T47D (cell line): ENCODE measurements at regions not wholly inside any gene's neighbourhood (a gene's known extent, or its start where the extent isn't known, plus 50 kb on each side); places are given as distances from the start of the nearest gene placed in this dataset.

Source experiments
- DNase-seq, 2 experiments: peaks; one replicate each; pipeline versions ENCODE4 v3.0.0 to v3.0.0-alpha.2; 2011 to 2012; ENCODE audit warnings: low read depth in 1 of 2, low spot score in 1 of 2
- JUND ChIP-seq: IDR thresholded peaks from 2 replicates; pipeline ENCODE4 v1.6.1; 2012; ENCODE audit warnings: low read depth
- in situ Hi-C: cut with HindIII; loops from 2 replicates; pipeline ENCODE4 v1.10.0; 2016; ENCODE audit warnings: low sequenced_read_pairs, low pct_unique_long_range_greater_than_20kb

GRCh38 chr5:56656846-56657726, 158.3 kb upstream of the MAP3K1 start:
- no peak for TF ChIP-seq JUND
- in situ Hi-C loops = no loop called here

DNA sequence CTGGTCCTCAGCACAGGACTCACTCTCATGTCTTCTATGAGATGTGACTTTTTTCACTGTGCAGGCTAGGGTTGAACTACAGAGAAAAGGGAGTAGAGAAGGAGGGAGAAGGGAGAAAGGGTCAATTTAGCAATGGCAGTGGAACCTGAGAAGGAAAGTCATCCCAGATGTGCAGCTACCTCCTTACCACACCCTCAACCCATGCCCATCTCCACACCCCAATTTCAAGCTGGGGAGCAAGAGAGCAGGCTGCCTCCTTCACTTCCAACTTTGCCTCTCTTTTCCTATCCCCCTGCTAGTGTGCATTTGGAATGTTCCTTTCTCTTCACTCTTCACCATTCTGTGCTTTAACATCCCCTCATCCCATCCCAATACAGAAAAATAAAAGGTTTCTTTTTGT, 163.5 kb upstream of the MAP3K1 start:
- in situ Hi-C loops = no loop called here
- DNase-seq = no peak
- TF ChIP-seq JUND = no peak

More at GRCh38 chr5:56656846-56657726, 158.3 kb upstream of the MAP3K1 start:
- DNase-seq = no peak

- in situ Hi-C loops = no loop called here
- no peak for TF ChIP-seq JUND
- no peak for DNase-seq
These were observed 165.0 kb upstream of the MAP3K1 start for GRCh38 chr5:56650386-56650785.

- in situ Hi-C loops = no loop called here
- no peak for DNase-seq
- TF ChIP-seq JUND = no peak
These were observed 165.8 kb upstream of the MAP3K1 start for GRCh38 chr5:56649569-56649968.

DNA sequence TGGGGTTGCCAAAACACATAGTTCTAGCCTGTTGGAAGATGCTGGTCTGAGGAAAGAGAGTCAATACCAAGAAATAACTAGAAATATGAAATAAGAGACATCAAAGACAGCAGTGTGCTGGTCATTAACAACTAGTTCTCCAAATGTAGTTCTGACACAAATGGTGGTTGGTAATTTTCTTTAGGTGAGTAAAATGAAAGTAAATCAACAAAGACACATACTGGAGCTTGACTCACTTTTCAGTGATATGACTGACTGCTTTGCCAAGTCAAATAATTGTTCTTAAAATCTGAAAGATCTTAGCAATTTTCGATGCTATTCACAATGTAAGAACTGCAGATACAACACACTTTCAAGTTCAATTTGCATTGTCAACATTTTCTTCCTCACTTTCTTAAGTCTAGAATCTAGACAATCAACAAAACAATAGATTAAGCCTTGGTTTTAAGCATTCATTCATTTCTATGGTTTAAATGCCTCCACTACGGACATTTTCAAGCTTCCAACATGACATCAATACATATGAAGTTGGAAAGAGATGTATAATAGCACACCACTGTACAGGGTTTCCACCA, 166.8 kb upstream of the MAP3K1 start:
- in situ Hi-C loops = no loop called here
- TF ChIP-seq JUND = no peak
- DNase-seq = no peak

DNA sequence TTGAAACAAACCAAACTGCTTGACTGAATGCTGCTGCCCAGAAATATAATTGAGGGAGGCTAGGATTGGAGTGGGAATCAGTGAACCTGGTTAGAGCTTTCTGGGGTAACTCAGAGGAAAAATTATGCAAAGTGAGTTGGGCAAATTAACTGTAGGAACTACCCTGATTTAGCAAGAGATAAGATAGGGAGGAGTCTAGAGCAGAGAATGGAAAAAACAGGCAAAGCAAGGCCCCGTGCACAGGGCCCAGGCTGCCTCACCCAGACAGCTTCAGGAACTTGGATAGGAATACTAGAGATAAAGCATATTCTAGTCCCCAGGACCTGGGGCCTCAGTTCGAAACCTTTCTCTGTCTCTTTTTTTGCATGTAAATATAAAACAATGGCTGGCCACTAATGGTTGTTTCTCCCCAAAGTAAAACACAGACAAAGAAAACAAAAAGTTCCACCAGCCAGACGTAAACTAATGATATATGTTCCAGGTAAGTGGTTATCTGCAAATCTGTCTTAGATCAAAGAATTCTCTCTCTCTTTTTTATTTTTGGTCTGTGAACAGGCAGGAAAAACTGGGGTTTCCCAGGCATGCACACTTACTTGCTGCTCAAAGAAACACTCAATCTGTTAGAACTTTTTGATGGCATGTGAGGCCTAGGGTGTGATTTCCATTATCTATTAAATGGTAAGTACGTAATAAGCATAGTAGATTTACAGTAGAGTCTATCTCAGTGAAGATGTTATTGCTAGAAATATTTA, 168.1 kb upstream of the MAP3K1 start:
- in situ Hi-C loops = no loop called here
- no peak for DNase-seq
- TF ChIP-seq JUND = no peak

- no peak for TF ChIP-seq JUND
- in situ Hi-C loops = no loop called here
- DNase-seq = no peak
These were observed 173.6 kb upstream of the MAP3K1 start for GRCh38 chr5:56641635-56642260.

GRCh38 chr5:56640763-56641406, 174.5 kb upstream of the MAP3K1 start:
- no peak for TF ChIP-seq JUND
- DNase-seq = peak; percentile 38 to 97
- in situ Hi-C loops = no loop called here

GRCh38 chr5:56639476-56639875, 175.9 kb upstream of the MAP3K1 start:
- DNase-seq = no peak
- TF ChIP-seq JUND = no peak
- in situ Hi-C loops = no loop called here

DNA sequence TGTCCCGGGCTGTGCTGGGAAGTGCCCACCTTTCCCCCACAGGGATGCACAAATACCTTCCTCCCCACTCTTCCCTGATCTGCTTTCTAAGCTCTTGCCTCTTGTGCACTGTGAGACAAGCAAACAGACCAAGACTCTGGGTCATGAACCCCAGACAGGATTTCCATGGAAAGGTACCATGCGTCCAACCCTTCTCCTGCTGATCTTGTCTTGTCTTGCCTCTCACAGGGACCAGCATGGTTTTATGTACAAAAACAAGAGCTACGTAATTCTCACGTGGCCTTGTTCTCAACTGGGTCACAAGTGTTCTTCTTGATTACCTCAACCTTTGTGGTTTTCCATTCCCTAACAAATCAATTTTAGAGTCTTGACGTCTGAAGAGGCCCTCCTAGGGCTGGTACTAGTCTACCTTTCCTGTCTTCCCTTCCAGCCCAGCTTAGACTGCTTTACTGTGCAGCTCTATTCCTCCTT, 176.5 kb upstream of the MAP3K1 start:
- TF ChIP-seq JUND = no peak
- no peak for DNase-seq
- in situ Hi-C loops = no loop called here

DNA sequence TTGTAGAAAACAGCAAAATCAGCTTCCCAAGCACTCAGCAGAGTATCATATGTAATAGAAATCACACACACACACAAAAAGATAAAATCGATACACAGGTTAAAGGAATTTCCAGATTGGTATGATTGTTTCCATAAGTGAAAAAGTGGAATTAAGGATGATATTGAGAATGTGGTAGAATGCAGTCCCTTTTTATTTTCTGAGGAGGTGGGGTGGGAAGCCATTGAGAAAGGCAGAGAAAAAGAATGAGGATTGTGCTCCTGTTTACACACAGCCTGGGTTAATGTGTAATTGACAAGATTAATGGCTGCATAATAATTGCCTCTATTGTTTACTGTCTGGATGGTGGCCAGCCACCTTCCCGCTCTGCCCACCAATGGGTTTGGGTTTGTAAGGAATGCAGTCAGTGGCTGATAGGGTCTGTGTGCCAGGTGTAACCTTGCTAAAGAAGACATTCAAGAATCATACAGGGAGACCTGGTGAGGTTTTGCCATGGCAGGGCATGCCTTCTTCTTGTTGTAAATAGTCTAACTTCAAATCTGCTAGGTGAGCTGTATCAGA, 177.2 kb upstream of the MAP3K1 start:
- no peak for TF ChIP-seq JUND
- no peak for DNase-seq
- in situ Hi-C loops = no loop called here
